B cell (primary cell): ENCODE measurements at regions not wholly inside any gene's neighbourhood (a gene's known extent, or its start where the extent isn't known, plus 50 kb on each side); places are given as distances from the start of the nearest gene placed in this dataset.

Experiments used
- EZH2 ChIP-seq: IDR thresholded peaks from 2 replicates; pipeline ENCODE4 v1.6.1; 2012; ENCODE audit warnings: borderline replicate concordance, low read depth, mild to moderate bottlenecking, moderate library complexity, low read length; ENCODE audit not compliant: insufficient read depth, poor library complexity, severe bottlenecking
- TF ChIP-seq, protein P1 (sequence below): fragments of 200-600 bp; IDR thresholded peaks from one replicate; pipeline ENCODE4 v1.8.0; 2022; ENCODE audit warnings: antibody characterized with exemption, mild to moderate bottlenecking

DNA sequence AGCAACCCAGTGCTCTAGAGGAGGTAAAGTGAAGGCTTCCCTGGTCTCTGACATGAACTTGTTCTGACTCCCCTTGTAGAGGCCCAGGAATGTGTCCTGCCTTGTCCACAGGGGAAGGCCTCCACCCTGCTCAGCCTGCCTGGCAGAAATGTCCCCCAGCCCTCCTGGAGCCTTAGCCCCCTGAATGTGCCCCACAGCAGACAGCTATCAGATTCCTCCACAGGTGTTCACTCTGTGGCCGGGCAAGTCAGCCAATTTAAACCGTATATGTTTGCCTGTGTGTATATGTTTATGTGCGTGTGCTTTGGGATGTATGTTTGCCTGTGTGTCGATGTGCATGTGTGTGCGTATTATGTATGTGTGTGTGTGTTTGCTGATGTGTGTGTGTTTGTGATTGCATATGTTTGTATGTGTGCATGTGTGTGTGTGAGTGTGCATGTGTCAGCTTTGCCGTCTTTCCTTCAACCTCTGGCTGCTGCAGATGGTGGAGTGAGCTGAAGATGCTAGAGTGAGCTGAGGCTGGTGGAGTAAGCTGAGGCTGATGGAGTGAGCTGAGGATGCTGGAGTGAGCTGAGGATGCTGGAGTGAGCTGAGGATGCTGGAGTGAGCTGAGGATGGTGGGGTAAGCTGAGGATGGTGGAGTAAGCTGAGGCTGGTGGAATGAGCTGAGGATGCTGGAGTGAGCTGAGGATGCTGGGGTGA lies 68.9 kb upstream of the ANTXRL start:
- TF ChIP-seq, protein P1, sequence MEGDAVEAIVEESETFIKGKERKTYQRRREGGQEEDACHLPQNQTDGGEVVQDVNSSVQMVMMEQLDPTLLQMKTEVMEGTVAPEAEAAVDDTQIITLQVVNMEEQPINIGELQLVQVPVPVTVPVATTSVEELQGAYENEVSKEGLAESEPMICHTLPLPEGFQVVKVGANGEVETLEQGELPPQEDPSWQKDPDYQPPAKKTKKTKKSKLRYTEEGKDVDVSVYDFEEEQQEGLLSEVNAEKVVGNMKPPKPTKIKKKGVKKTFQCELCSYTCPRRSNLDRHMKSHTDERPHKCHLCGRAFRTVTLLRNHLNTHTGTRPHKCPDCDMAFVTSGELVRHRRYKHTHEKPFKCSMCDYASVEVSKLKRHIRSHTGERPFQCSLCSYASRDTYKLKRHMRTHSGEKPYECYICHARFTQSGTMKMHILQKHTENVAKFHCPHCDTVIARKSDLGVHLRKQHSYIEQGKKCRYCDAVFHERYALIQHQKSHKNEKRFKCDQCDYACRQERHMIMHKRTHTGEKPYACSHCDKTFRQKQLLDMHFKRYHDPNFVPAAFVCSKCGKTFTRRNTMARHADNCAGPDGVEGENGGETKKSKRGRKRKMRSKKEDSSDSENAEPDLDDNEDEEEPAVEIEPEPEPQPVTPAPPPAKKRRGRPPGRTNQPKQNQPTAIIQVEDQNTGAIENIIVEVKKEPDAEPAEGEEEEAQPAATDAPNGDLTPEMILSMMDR, result no peak
- no peak for TF ChIP-seq EZH2
